Hepatocyte (in vitro differentiated cells): ENCODE measurements at regions not wholly inside any gene's neighbourhood (a gene's known extent, or its start where the extent isn't known, plus 50 kb on each side); places are given as distances from the start of the nearest gene placed in this dataset.
"Not testable (repeated sequence)": the region's sequence is repeated elsewhere in the genome, so short reads cannot be mapped to it uniquely, and the experiment has no call there.

Source experiments
- CTCF ChIP-seq: fragments of 200-600 bp; sonication (generic); IDR thresholded peaks from 2 replicates; pipeline ENCODE4 v1.5.1; 2016; ENCODE audit warnings: antibody characterized with exemption, mild to moderate bottlenecking; ENCODE audit not compliant: poor library complexity
- EZH2phosphoT487 ChIP-seq: fragments of 200-600 bp; sonication (generic); IDR thresholded peaks from one replicate; pipeline ENCODE4 v1.6.1; 2018; ENCODE audit warnings: antibody characterized with exemption, mild to moderate bottlenecking, low read depth, moderate library complexity; ENCODE audit not compliant: unreplicated experiment, severe bottlenecking

DNA sequence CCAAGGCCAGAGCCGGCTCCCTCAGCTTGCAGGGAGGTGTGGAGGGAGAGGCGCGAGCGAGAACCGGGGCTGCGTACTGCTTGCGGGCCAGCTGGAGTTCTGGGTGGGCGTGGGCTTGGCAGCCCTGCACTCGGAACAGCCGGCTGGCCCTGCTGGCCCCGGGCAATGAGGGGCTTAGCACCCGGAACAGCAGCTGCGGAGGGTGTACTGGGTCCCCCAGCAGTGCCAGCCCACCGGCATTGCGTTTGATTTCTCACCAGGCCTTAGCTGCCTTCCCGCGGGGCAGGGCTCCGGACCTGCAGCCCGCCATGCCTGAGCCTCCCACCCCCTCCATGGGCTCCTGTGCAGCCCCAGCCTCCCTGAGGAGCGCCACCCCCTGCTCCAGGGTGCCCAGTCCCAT is 495.5 kb upstream of the PLXNA2 start:
- TF ChIP-seq EZH2phosphoT487, CTCF: not testable (repeated sequence)
